RPMI8226 (cell line): ENCODE measurements at regions not wholly inside any gene's neighbourhood (a gene's known extent, or its start where the extent isn't known, plus 50 kb on each side); places are given as distances from the start of the nearest gene placed in this dataset.

Experiments
- DNase-seq: peaks from one replicate; pipeline ENCODE4 v3.0.0-alpha.2; 2015

- DNase-seq: no peak
These were observed 2067.3 kb upstream of the AGA start for GRCh38 chr4:179509489-179509888.

- no peak for DNase-seq
These were observed 2079.7 kb upstream of the AGA start for GRCh38 chr4:179521952-179522351.

GRCh38 chr4:179530958-179531357, 2088.7 kb upstream of the AGA start:
- DNase-seq: no peak

- no peak for DNase-seq
These were observed 2094.5 kb upstream of the AGA start for GRCh38 chr4:179536694-179537093.

GRCh38 chr4:179539641-179540040, 2097.4 kb upstream of the AGA start:
- DNase-seq: no peak

- DNase-seq: no peak
These were observed 2101.5 kb upstream of the AGA start for GRCh38 chr4:179543771-179544170.

GRCh38 chr4:179544496-179544895, 2102.3 kb upstream of the AGA start:
- no peak for DNase-seq

GRCh38 chr4:179552131-179552530, 2109.9 kb upstream of the AGA start:
- no peak for DNase-seq

GRCh38 chr4:179563741-179564140, 2121.5 kb upstream of the AGA start:
- no peak for DNase-seq

- DNase-seq: no peak
These were observed 2127.3 kb upstream of the AGA start for GRCh38 chr4:179569549-179569948.

GRCh38 chr4:179582164-179582905, 2140.1 kb upstream of the AGA start:
- DNase-seq: no peak

- DNase-seq: no peak
These were observed 2141.0 kb upstream of the AGA start for GRCh38 chr4:179583221-179583620.

GRCh38 chr4:179584101-179584500, 2141.9 kb upstream of the AGA start:
- DNase-seq: no peak

GRCh38 chr4:179585761-179586160, 2143.5 kb upstream of the AGA start:
- DNase-seq: no peak

GRCh38 chr4:179586460-179586859, 2144.2 kb upstream of the AGA start:
- no peak for DNase-seq

- no peak for DNase-seq
These were observed 2153.6 kb upstream of the AGA start for GRCh38 chr4:179595671-179596410.

GRCh38 chr4:179596621-179597020, 2154.4 kb upstream of the AGA start:
- DNase-seq: no peak

GRCh38 chr4:179597301-179597700, 2155.1 kb upstream of the AGA start:
- no peak for DNase-seq

GRCh38 chr4:179601671-179602070, 2159.4 kb upstream of the AGA start:
- DNase-seq: no peak

- no peak for DNase-seq
These were observed 2163.0 kb upstream of the AGA start for GRCh38 chr4:179605196-179605595.

GRCh38 chr4:179607003-179607402, 2164.8 kb upstream of the AGA start:
- no peak for DNase-seq

GRCh38 chr4:179615704-179616103, 2173.5 kb upstream of the AGA start:
- no peak for DNase-seq

GRCh38 chr4:179618966-179619365, 2176.7 kb upstream of the AGA start:
- DNase-seq: no peak

- peak; percentile 37 for DNase-seq
These were observed 2182.5 kb upstream of the AGA start for GRCh38 chr4:179624768-179625181.

GRCh38 chr4:179625406-179625805, 2183.2 kb upstream of the AGA start:
- DNase-seq: no peak
